ENCODE measurements at regions not wholly inside any gene's neighbourhood (a gene's known extent, or its start where the extent isn't known, plus 50 kb on each side); places are given as distances from the start of the nearest gene placed in this dataset.

GRCh38 chr2:47312491-47312850 lies 56.6 kb upstream of the EPCAM start:
- Histone ChIP-seq H3K4me3 (ENCODE audit: low read depth in 1 of 3, low read length in 3 of 3) (no peak overlapping the region), H3K27ac (ENCODE audit: low read depth in 1 of 2, low read length in 2 of 2) (no peak overlapping the region), H3K27me3 (ENCODE audit: control insufficient read depth in 4 of 4, insufficient read depth in 4 of 4, low read length in 3 of 4) (no peaks in the 10 kb centered on the region), H3K9ac (ENCODE audit: low read depth in 1 of 2, low read length in 2 of 2) (no peak overlapping the region), H3K4me1 (ENCODE audit: control insufficient read depth in 4 of 4, insufficient read depth in 4 of 4, low read length in 3 of 4) (no peaks in the 10 kb centered on the region), H3K36me3 (ENCODE audit: control insufficient read depth in 4 of 4, insufficient read depth in 3 of 4, low read depth in 1 of 4, low read length in 3 of 4) (no peaks in the 10 kb centered on the region), H3K9me3 (ENCODE audit: control insufficient read depth in 4 of 4, low read length in 3 of 4) (no peaks in the 10 kb centered on the region)
- 87% methylated on average over 1 of the region's 1 CpG for WGBS
- no peak for DNase-seq (ENCODE audit: low spot score)
- TF ChIP-seq GABPA (IDR thresholded peaks at IDR 0.05 in 1 of 2, conservative IDR thresholded peaks at IDR 0.05 in 1 of 2) = no peak
- TF ChIP-seq ATF3 (IDR thresholded peaks at IDR 0.05) = no peak
- TF ChIP-seq ZBTB33 (IDR thresholded peaks at IDR 0.05) = no peak
- no peak for TF ChIP-seq TAF1 (conservative IDR thresholded peaks at IDR 0.05)
- TF ChIP-seq REST (IDR thresholded peaks at IDR 0.05) = no peak
- no peak for TF ChIP-seq YY1 (IDR thresholded peaks at IDR 0.05)
- no peak for TF ChIP-seq RAD21 (IDR thresholded peaks at IDR 0.05)
- TF ChIP-seq MAX (IDR thresholded peaks at IDR 0.05) = no peak
- no peak for TF ChIP-seq EGR1 (IDR thresholded peaks at IDR 0.05; ENCODE audit: low read depth in 2 of 2)
- no peak for TF ChIP-seq FOXA1 (IDR thresholded peaks at IDR 0.05)
- TF ChIP-seq FOXA2 (IDR thresholded peaks at IDR 0.05) = no peak

GRCh38 chr2:47311764-47312490 lies 57.2 kb upstream of the EPCAM start:
- Histone ChIP-seq H3K27ac (ENCODE audit: low read depth in 1 of 2, low read length in 2 of 2) (no peak overlapping the region), H3K9ac (ENCODE audit: low read depth in 1 of 2, low read length in 2 of 2) (no peak overlapping the region), H3K4me3 (ENCODE audit: low read depth in 1 of 3, low read length in 3 of 3) (no peak overlapping the region), H3K27me3 (ENCODE audit: control insufficient read depth in 4 of 4, insufficient read depth in 4 of 4, low read length in 3 of 4) (no peaks in the 10 kb centered on the region), H3K4me1 (ENCODE audit: control insufficient read depth in 4 of 4, insufficient read depth in 4 of 4, low read length in 3 of 4) (no peaks in the 10 kb centered on the region), H3K36me3 (ENCODE audit: control insufficient read depth in 4 of 4, insufficient read depth in 3 of 4, low read depth in 1 of 4, low read length in 3 of 4) (no peaks in the 10 kb centered on the region), H3K9me3 (ENCODE audit: control insufficient read depth in 4 of 4, low read length in 3 of 4) (no peaks in the 10 kb centered on the region)
- no peak for DNase-seq (ENCODE audit: low spot score)
- 94% methylated on average over 7 of the region's 7 CpGs for WGBS
- TF ChIP-seq RXRA (IDR thresholded peaks at IDR 0.05) (no peak), HNF4G (IDR thresholded peaks at IDR 0.05) (no peak), MAX (IDR thresholded peaks at IDR 0.05) (no peak), REST (IDR thresholded peaks at IDR 0.05) (no peak), JUND (IDR thresholded peaks at IDR 0.05) (no peak), ZBTB33 (IDR thresholded peaks at IDR 0.05) (no peak), HNF4A (conservative IDR thresholded peaks at IDR 0.05) (no peak), RAD21 (IDR thresholded peaks at IDR 0.05) (no peak), GABPA (IDR thresholded peaks at IDR 0.05 in 1 of 2, conservative IDR thresholded peaks at IDR 0.05 in 1 of 2) (no peak), TAF1 (conservative IDR thresholded peaks at IDR 0.05) (no peak), FOXA2 (IDR thresholded peaks at IDR 0.05) (no peak), NR2F2 (IDR thresholded peaks at IDR 0.05) (no peak), EGR1 (IDR thresholded peaks at IDR 0.05; ENCODE audit: low read depth in 2 of 2) (no peak), CTCF (IDR thresholded peaks at IDR 0.05; ENCODE audit: low read depth, low read length, missing input control) (no peak)
